ENCODE measurements at regions not wholly inside any gene's neighbourhood (a gene's known extent, or its start where the extent isn't known, plus 50 kb on each side); places are given as distances from the start of the nearest gene placed in this dataset.
"Not testable (repeated sequence)": the region's sequence is repeated elsewhere in the genome, so short reads cannot be mapped to it uniquely, and the experiment has no call there.

DNA sequence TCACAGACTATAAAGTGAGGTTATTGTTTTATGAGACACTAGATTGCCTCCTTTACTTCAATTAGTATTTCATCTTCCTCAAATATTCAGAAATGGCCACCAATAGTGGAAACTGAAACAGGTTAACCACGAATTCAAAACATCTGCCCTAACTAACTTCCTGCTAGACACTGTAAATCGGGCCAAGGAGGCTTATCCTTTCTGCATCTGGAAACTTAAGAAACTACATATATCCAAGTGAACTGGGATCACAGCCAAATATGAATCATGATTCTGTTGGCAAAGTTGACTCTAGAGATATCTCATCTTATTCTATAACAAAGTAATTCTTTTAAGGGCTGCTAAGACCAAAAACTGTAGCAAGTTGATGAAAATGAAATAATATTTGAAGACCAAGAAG lies 136.6 kb upstream of the ZC3H15 start:
- no peaks in the 10 kb centered on the region for H3K27me3 ChIP-seq (replicated peaks in 1 of 7)
- no peaks in the 10 kb centered on the region for H3K4me1 ChIP-seq
- H3K9me3 ChIP-seq: peaks cover 0 to 26% (median 25%) of the 10 kb centered on the region in 8 donors
- WGBS, 5 donors: 3 to 10% (median 9%) methylated on average over 2 of the region's 2 CpGs
- TF ChIP-seq POLR2AphosphoS5 (IDR thresholded peaks at IDR 0.05): no peak
- TF ChIP-seq, protein P1, sequence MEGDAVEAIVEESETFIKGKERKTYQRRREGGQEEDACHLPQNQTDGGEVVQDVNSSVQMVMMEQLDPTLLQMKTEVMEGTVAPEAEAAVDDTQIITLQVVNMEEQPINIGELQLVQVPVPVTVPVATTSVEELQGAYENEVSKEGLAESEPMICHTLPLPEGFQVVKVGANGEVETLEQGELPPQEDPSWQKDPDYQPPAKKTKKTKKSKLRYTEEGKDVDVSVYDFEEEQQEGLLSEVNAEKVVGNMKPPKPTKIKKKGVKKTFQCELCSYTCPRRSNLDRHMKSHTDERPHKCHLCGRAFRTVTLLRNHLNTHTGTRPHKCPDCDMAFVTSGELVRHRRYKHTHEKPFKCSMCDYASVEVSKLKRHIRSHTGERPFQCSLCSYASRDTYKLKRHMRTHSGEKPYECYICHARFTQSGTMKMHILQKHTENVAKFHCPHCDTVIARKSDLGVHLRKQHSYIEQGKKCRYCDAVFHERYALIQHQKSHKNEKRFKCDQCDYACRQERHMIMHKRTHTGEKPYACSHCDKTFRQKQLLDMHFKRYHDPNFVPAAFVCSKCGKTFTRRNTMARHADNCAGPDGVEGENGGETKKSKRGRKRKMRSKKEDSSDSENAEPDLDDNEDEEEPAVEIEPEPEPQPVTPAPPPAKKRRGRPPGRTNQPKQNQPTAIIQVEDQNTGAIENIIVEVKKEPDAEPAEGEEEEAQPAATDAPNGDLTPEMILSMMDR (IDR thresholded peaks at IDR 0.05 in 8 of 11, conservative IDR thresholded peaks at IDR 0.05 in 3 of 11): no peak
- no peak for TF ChIP-seq POLR2A (IDR thresholded peaks at IDR 0.05)
- H3K36me3 ChIP-seq: no peaks in the 10 kb centered on the region
- no peak overlapping the region for H3K27ac ChIP-seq
- intact Hi-C loops (cut with DNase I; ENCODE audit: low total_unique reads): no loop called here
- no peak for DNase-seq
- no peak overlapping the region for H3K4me3 ChIP-seq

DNA sequence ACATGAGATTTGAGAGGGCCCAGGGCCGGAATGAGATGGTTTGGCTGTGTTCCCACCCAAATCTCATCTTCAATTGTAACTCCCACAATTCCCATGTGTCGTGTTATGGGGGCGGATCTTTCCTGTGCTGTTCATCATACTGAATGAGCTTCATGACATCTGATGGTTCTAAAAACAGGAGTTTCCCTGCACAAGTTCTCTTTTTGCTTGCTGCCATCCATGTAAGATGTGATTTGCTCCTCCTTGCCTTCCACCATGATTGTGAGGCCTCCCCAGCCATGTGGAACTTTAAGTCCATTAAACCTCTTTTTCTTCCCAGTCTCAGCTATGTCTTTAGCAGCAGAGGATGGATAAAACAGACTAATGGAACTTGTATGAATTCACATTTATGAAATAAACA lies 131.9 kb upstream of the ZC3H15 start:
- H3K27me3 ChIP-seq (replicated peaks in 1 of 7); H3K36me3 ChIP-seq: not testable (repeated sequence)

DNA sequence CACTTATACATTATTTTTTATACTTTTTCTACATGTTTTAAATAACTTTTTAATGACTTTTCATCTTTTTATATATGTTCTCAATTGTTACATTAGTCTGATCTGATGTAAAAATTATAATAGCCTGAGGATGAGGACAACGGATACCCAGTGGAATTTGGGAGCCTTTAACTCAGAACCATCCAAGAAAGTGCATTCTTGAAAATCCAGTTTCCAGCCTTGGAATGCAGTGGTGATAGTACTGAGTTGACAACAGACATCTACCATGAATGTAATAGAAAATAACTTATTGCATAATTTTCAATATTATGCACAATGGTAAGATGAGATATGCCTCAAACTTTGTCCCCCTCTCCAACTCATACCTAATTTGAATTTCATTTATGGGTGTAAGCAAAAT lies 120.7 kb upstream of the ZC3H15 start:
- WGBS, 5 donors: 76 to 89% (median 86%) methylated on average over 1 of the region's 1 CpG

More for the DNA sequence above, 131.9 kb upstream of the ZC3H15 start:
- H3K9me3 ChIP-seq: peaks cover 0 to 37% (median 32%) of the 10 kb centered on the region in 8 donors
- H3K4me1 ChIP-seq; H3K4me3 ChIP-seq; intact Hi-C loops (cut with DNase I; ENCODE audit: low total_unique reads); DNase-seq; H3K27ac ChIP-seq: not testable (repeated sequence)
- 86 to 96% (median 91%) methylated on average over 3 of the region's 3 CpGs for WGBS, 5 donors

DNA sequence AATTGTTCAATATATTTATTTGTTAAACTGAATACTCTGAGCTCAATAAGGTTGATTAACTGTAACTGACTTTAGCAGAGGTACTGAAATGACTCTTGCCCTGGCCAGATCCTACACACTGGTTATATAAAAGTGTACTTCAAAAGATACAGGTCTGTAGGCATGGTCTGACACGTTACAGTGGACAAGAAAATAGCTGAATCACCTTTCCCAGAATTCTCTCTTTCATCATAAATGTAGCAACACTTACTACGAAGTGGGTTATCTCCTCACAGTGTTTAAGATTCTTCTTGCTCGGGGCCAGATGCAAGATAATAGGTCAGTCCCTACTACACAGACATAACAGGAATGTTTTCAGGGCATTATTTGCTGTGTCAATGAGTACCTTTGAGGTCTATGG lies 107.0 kb upstream of the ZC3H15 start:
- H3K4me1 ChIP-seq: no peaks in the 10 kb centered on the region
- H3K4me3 ChIP-seq: no peak overlapping the region
- TF ChIP-seq POLR2A (IDR thresholded peaks at IDR 0.05): no peak
- TF ChIP-seq, protein P1 (IDR thresholded peaks at IDR 0.05 in 8 of 11, conservative IDR thresholded peaks at IDR 0.05 in 3 of 11): no peak
- no peak for TF ChIP-seq POLR2AphosphoS5 (IDR thresholded peaks at IDR 0.05)
- no peak overlapping the region for H3K27ac ChIP-seq
- H3K9me3 ChIP-seq: peaks cover 0 to 40% (median 30%) of the 10 kb centered on the region in 8 donors
- 81 to 92% (median 84%) methylated on average over 3 of the region's 3 CpGs for WGBS, 5 donors
- H3K27me3 ChIP-seq (replicated peaks in 1 of 7): no peaks in the 10 kb centered on the region
- no peak for DNase-seq
- intact Hi-C loops (cut with DNase I; ENCODE audit: low total_unique reads): no loop called here
- peaks cover 0 to 20% (median 0%) of the 10 kb centered on the region in 6 donors for H3K36me3 ChIP-seq

More for the DNA sequence above, 120.7 kb upstream of the ZC3H15 start:
- intact Hi-C loops (cut with DNase I; ENCODE audit: low total_unique reads): no loop called here
- no peak for DNase-seq
- no peak overlapping the region for H3K27ac ChIP-seq
- H3K27me3 ChIP-seq (replicated peaks in 1 of 7): no peaks in the 10 kb centered on the region
- H3K4me1 ChIP-seq: no peaks in the 10 kb centered on the region
- TF ChIP-seq POLR2A (IDR thresholded peaks at IDR 0.05): no peak
- no peak for TF ChIP-seq POLR2AphosphoS5 (IDR thresholded peaks at IDR 0.05)
- TF ChIP-seq, protein P1 (IDR thresholded peaks at IDR 0.05 in 8 of 11, conservative IDR thresholded peaks at IDR 0.05 in 3 of 11): no peak
- H3K4me3 ChIP-seq: no peak overlapping the region
- no peaks in the 10 kb centered on the region for H3K36me3 ChIP-seq
- peaks cover 0 to 21% (median 13%) of the 10 kb centered on the region in 8 donors for H3K9me3 ChIP-seq

DNA sequence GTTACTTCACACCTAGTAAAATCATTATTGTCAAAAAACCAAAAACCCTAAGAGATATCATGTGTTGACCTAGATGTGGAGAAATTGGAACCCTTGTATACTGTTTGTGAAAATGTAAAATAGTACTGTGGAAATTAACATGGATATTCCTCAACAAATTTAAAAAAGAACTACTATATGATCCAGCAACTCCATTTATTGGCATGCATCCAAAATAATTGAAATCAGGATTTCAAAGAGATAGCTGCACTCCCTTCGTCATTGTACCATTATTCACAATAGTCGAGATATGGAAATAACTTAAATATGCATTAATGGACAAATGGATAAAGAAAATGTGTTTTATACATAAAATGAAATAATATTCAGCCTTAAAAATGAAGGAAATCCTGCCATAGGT lies 105.3 kb upstream of the ZC3H15 start:
- H3K4me1 ChIP-seq: no peaks in the 10 kb centered on the region
- H3K4me3 ChIP-seq: no peak overlapping the region
- intact Hi-C loops (cut with DNase I; ENCODE audit: low total_unique reads): no loop called here
- no peaks in the 10 kb centered on the region for H3K27me3 ChIP-seq (replicated peaks in 1 of 7)
- H3K9me3 ChIP-seq: peaks cover 0 to 35% (median 27%) of the 10 kb centered on the region in 8 donors
- no peak overlapping the region for H3K27ac ChIP-seq
- no peak for DNase-seq
- H3K36me3 ChIP-seq: peaks cover 0 to 17% (median 0%) of the 10 kb centered on the region in 6 donors
- TF ChIP-seq POLR2A (IDR thresholded peaks at IDR 0.05) (no peak), POLR2AphosphoS5 (IDR thresholded peaks at IDR 0.05) (no peak)
- TF ChIP-seq, protein P1 (IDR thresholded peaks at IDR 0.05 in 8 of 11, conservative IDR thresholded peaks at IDR 0.05 in 3 of 11): no peak
- WGBS, 5 donors: 85 to 97% (median 96%) methylated on average over 2 of the region's 2 CpGs

All from spleen (tissue), 11 donors.